H1 (cell line): ENCODE measurements at regions not wholly inside any gene's neighbourhood (a gene's known extent, or its start where the extent isn't known, plus 50 kb on each side); places are given as distances from the start of the nearest gene placed in this dataset.

Source experiments
- CEBPB ChIP-seq: IDR thresholded peaks from 2 replicates; pipeline ENCODE4 v1.6.1; 2012; ENCODE audit warnings: low read depth, low read length
- CHD2 ChIP-seq: IDR thresholded peaks from 2 replicates; pipeline ENCODE4 v1.6.1; 2012; ENCODE audit warnings: low read length, improper control_type of control experiment
- NRF1 ChIP-seq: IDR thresholded peaks from 2 replicates; pipeline ENCODE4 v1.6.1; 2011; ENCODE audit warnings: mild to moderate bottlenecking, low read depth, low read length, improper control_type of control experiment
- RFX5 ChIP-seq: IDR thresholded peaks from 2 replicates; pipeline ENCODE4 v1.6.1; 2011; ENCODE audit warnings: low read depth, low read length, improper control_type of control experiment, borderline replicate concordance
- SP1 ChIP-seq: IDR thresholded peaks from 2 replicates; pipeline ENCODE4 v1.6.1; 2011; ENCODE audit warnings: low read depth, low read length

GRCh38 chr7:153675131-153675530, 377.1 kb upstream of the DPP6 start (continued):
- TF ChIP-seq CEBPB: no peak
- no peak for TF ChIP-seq CHD2
- no peak for TF ChIP-seq NRF1
- TF ChIP-seq RFX5: no peak
- TF ChIP-seq SP1: no peak
- TF ChIP-seq, all 59 proteins: peak for 0
